ENCODE measurements at regions not wholly inside any gene's neighbourhood (a gene's known extent, or its start where the extent isn't known, plus 50 kb on each side); places are given as distances from the start of the nearest gene placed in this dataset.
"Not testable (repeated sequence)": the region's sequence is repeated elsewhere in the genome, so short reads cannot be mapped to it uniquely, and the experiment has no call there.

- not testable (repeated sequence) for H3K4me3 ChIP-seq (ENCODE audit: low read length in 2 of 2); H3K27me3 ChIP-seq (ENCODE audit: control insufficient read depth in 1 of 2, insufficient read depth in 2 of 2, low read length in 1 of 2); DNase-seq
Measured at GRCh38 chr14:34381304-34381703, 80.7 kb downstream of the SPTSSA start.

GRCh38 chr14:34380471-34380845 is 81.6 kb downstream of the SPTSSA start:
- 79 to 89% methylated on average over 4 of the region's 4 CpGs for WGBS, 2 donors
- no peak for ATAC-seq (ENCODE audit: low FRiP score)
- H3K4me1 ChIP-seq (ENCODE audit: control insufficient read depth in 1 of 2, insufficient read depth in 2 of 2, low read length in 2 of 2), result no peaks in the 10 kb centered on the region
- intact Hi-C loops (cut with DNase I), result no loop called here
- H3K4me3 ChIP-seq (ENCODE audit: low read length in 2 of 2), result no peak overlapping the region
- no peaks in the 10 kb centered on the region for H3K27me3 ChIP-seq (ENCODE audit: control insufficient read depth in 1 of 2, insufficient read depth in 2 of 2, low read length in 1 of 2)
- H3K9me3 ChIP-seq (ENCODE audit: control insufficient read depth, low read length), result no peaks in the 10 kb centered on the region
- no peak for DNase-seq
- no peaks in the 10 kb centered on the region for H3K36me3 ChIP-seq (ENCODE audit: control insufficient read depth in 1 of 2, insufficient read depth in 2 of 2, low read length in 1 of 2)
- H3K27ac ChIP-seq (ENCODE audit: low read depth in 1 of 2, low read length in 2 of 2), result no peak overlapping the region

More at GRCh38 chr14:34381304-34381703, 80.7 kb downstream of the SPTSSA start:
- H3K36me3 ChIP-seq (ENCODE audit: control insufficient read depth in 1 of 2, insufficient read depth in 2 of 2, low read length in 1 of 2); H3K27ac ChIP-seq (ENCODE audit: low read depth in 1 of 2, low read length in 2 of 2); H3K4me1 ChIP-seq (ENCODE audit: control insufficient read depth in 1 of 2, insufficient read depth in 2 of 2, low read length in 2 of 2); ATAC-seq (ENCODE audit: low FRiP score); H3K9me3 ChIP-seq (ENCODE audit: control insufficient read depth, low read length); intact Hi-C loops (cut with DNase I): not testable (repeated sequence)
- WGBS, 2 donors, result 90 to 95% methylated on average over 2 of the region's 2 CpGs

GRCh38 chr14:34379816-34380470 is 82.1 kb downstream of the SPTSSA start:
- peak overlapping the region in 1 of 2 donors; percentile 67 for H3K27ac ChIP-seq (ENCODE audit: low read depth in 1 of 2, low read length in 2 of 2)
- H3K4me1 ChIP-seq (ENCODE audit: control insufficient read depth in 1 of 2, insufficient read depth in 2 of 2, low read length in 2 of 2), result no peaks in the 10 kb centered on the region
- H3K36me3 ChIP-seq (ENCODE audit: control insufficient read depth in 1 of 2, insufficient read depth in 2 of 2, low read length in 1 of 2), result no peaks in the 10 kb centered on the region
- H3K27me3 ChIP-seq (ENCODE audit: control insufficient read depth in 1 of 2, insufficient read depth in 2 of 2, low read length in 1 of 2), result no peaks in the 10 kb centered on the region
- ATAC-seq (ENCODE audit: low FRiP score) (no peak), DNase-seq (no peak)
- intact Hi-C loops (cut with DNase I), result no loop called here
- H3K4me3 ChIP-seq (ENCODE audit: low read length in 2 of 2), result no peak overlapping the region
- no peaks in the 10 kb centered on the region for H3K9me3 ChIP-seq (ENCODE audit: control insufficient read depth, low read length)
- 14 to 34% methylated on average over 4 of the region's 4 CpGs for WGBS, 2 donors

- no peak overlapping the region for H3K27ac ChIP-seq (ENCODE audit: low read depth in 1 of 2, low read length in 2 of 2)
- H3K36me3 ChIP-seq (ENCODE audit: control insufficient read depth in 1 of 2, insufficient read depth in 2 of 2, low read length in 1 of 2), result no peaks in the 10 kb centered on the region
- H3K9me3 ChIP-seq (ENCODE audit: control insufficient read depth, low read length), result no peaks in the 10 kb centered on the region
- H3K27me3 ChIP-seq (ENCODE audit: control insufficient read depth in 1 of 2, insufficient read depth in 2 of 2, low read length in 1 of 2), result no peaks in the 10 kb centered on the region
- no peak overlapping the region for H3K4me3 ChIP-seq (ENCODE audit: low read length in 2 of 2)
- H3K4me1 ChIP-seq (ENCODE audit: control insufficient read depth in 1 of 2, insufficient read depth in 2 of 2, low read length in 2 of 2), result no peaks in the 10 kb centered on the region
- intact Hi-C loops (cut with DNase I), result no loop called here
- ATAC-seq (ENCODE audit: low FRiP score), result no peak
- no peak for DNase-seq
- WGBS, 2 donors, result 88 to 95% methylated on average over 3 of the region's 3 CpGs
Measured at GRCh38 chr14:34376649-34377267, 85.3 kb downstream of the SPTSSA start.

GRCh38 chr14:34374998-34375740 is 86.9 kb downstream of the SPTSSA start:
- Histone ChIP-seq H3K9me3 (ENCODE audit: control insufficient read depth, low read length) (no peaks in the 10 kb centered on the region), H3K4me1 (ENCODE audit: control insufficient read depth in 1 of 2, insufficient read depth in 2 of 2, low read length in 2 of 2) (no peaks in the 10 kb centered on the region), H3K36me3 (ENCODE audit: control insufficient read depth in 1 of 2, insufficient read depth in 2 of 2, low read length in 1 of 2) (no peaks in the 10 kb centered on the region), H3K27me3 (ENCODE audit: control insufficient read depth in 1 of 2, insufficient read depth in 2 of 2, low read length in 1 of 2) (no peaks in the 10 kb centered on the region), H3K27ac (ENCODE audit: low read depth in 1 of 2, low read length in 2 of 2) (no peak overlapping the region), H3K4me3 (ENCODE audit: low read length in 2 of 2) (no peak overlapping the region)
- 87 to 90% methylated on average over 3 of the region's 3 CpGs for WGBS, 2 donors
- DNase-seq, result no peak
- no peak for ATAC-seq (ENCODE audit: low FRiP score)
- intact Hi-C loops (cut with DNase I), result no loop called here

GRCh38 chr14:34373191-34373590 is 88.8 kb downstream of the SPTSSA start:
- whole genome bisulfite sequencing, 2 donors, result 47% methylated on average over 2 of the region's 2 CpGs
- Histone ChIP-seq H3K36me3 (ENCODE audit: control insufficient read depth in 1 of 2, insufficient read depth in 2 of 2, low read length in 1 of 2) (no peaks in the 10 kb centered on the region), H3K4me3 (ENCODE audit: low read length in 2 of 2) (no peak overlapping the region), H3K9me3 (ENCODE audit: control insufficient read depth, low read length) (no peaks in the 10 kb centered on the region), H3K4me1 (ENCODE audit: control insufficient read depth in 1 of 2, insufficient read depth in 2 of 2, low read length in 2 of 2) (no peaks in the 10 kb centered on the region), H3K27ac (ENCODE audit: low read depth in 1 of 2, low read length in 2 of 2) (no peak overlapping the region), H3K27me3 (ENCODE audit: control insufficient read depth in 1 of 2, insufficient read depth in 2 of 2, low read length in 1 of 2) (no peaks in the 10 kb centered on the region)
- intact Hi-C loops (cut with DNase I), result no loop called here
- ATAC-seq (ENCODE audit: low FRiP score), result no peak
- DNase-seq, result no peak

- Histone ChIP-seq H3K27me3 (ENCODE audit: control insufficient read depth in 1 of 2, insufficient read depth in 2 of 2, low read length in 1 of 2) (no peaks in the 10 kb centered on the region), H3K4me3 (ENCODE audit: low read length in 2 of 2) (no peak overlapping the region), H3K27ac (ENCODE audit: low read depth in 1 of 2, low read length in 2 of 2) (no peak overlapping the region), H3K4me1 (ENCODE audit: control insufficient read depth in 1 of 2, insufficient read depth in 2 of 2, low read length in 2 of 2) (no peaks in the 10 kb centered on the region), H3K9me3 (ENCODE audit: control insufficient read depth, low read length) (no peaks in the 10 kb centered on the region), H3K36me3 (ENCODE audit: control insufficient read depth in 1 of 2, insufficient read depth in 2 of 2, low read length in 1 of 2) (no peaks in the 10 kb centered on the region)
- no peak for ATAC-seq (ENCODE audit: low FRiP score)
- no peak for DNase-seq
- WGBS, 2 donors, result 89 to 92% methylated on average over 1 of the region's 1 CpG
- intact Hi-C loops (cut with DNase I), result no loop called here
Measured at GRCh38 chr14:34372786-34373185, 89.3 kb downstream of the SPTSSA start.

GRCh38 chr14:34369648-34370030 is 92.4 kb downstream of the SPTSSA start:
- no peaks in the 10 kb centered on the region for H3K9me3 ChIP-seq (ENCODE audit: control insufficient read depth, low read length)
- DNase-seq, result no peak
- H3K4me3 ChIP-seq (ENCODE audit: low read length in 2 of 2), result no peak overlapping the region
- no peaks in the 10 kb centered on the region for H3K4me1 ChIP-seq (ENCODE audit: control insufficient read depth in 1 of 2, insufficient read depth in 2 of 2, low read length in 2 of 2)
- H3K36me3 ChIP-seq (ENCODE audit: control insufficient read depth in 1 of 2, insufficient read depth in 2 of 2, low read length in 1 of 2), result no peaks in the 10 kb centered on the region
- peaks cover 0 to 3% of the 10 kb centered on the region in 2 donors for H3K27me3 ChIP-seq (ENCODE audit: control insufficient read depth in 1 of 2, insufficient read depth in 2 of 2, low read length in 1 of 2)
- intact Hi-C loops (cut with DNase I), result no loop called here
- H3K27ac ChIP-seq (ENCODE audit: low read depth in 1 of 2, low read length in 2 of 2), result no peak overlapping the region
- 19 to 23% methylated on average over 1 of the region's 1 CpG for WGBS, 2 donors
- no peak for ATAC-seq (ENCODE audit: low FRiP score)
